IMR-90 (cell line): ENCODE measurements at regions not wholly inside any gene's neighbourhood (a gene's known extent, or its start where the extent isn't known, plus 50 kb on each side); places are given as distances from the start of the nearest gene placed in this dataset.

Experiments used
- ATAC-seq: fragments of 200-7000 bp; cut with Tn5 transposase; 2 replicates; pipeline ENCODE4 v1.9.1; 2020; ENCODE audit warnings: low read depth, mild to moderate bottlenecking, moderate library complexity
- BruUV-seq: library from RNA; stranded (reverse); fragments of 400-500 nt; replicated peaks from 2 replicates; lab custom pipeline; 2021; lab: Mats Ljungman, UMichigan
- CTCF ChIA-PET: fragments of 300-600 bp; formaldehyde crosslinking; extraction: SDS; loops from one replicate; lab custom pipeline; 2021; ENCODE audit warnings: antibody characterized with exemption; lab: Yijun Ruan, JAX
- POLR2A ChIA-PET: fragments of 300-600 bp; sonication (Branson Sonifier 250); formaldehyde crosslinking; loops from one replicate; lab custom pipeline; 2022; ENCODE audit warnings: antibody characterized with exemption; ENCODE audit not compliant: unreplicated experiment; lab: Charles Lee
- DNase-seq: peaks from one replicate; pipeline ENCODE4 v3.0.0; 2013
- H2AFZ ChIP-seq: replicated peaks from 2 replicates; pipeline ENCODE3; 2013; ENCODE audit warnings: low read length, mild to moderate bottlenecking; ENCODE audit not compliant: poor library complexity
- H2AK5ac ChIP-seq: 2 replicates; pipeline ENCODE4 v1.6.1; 2013; ENCODE audit warnings: low read depth, low read length, inconsistent platforms
- H2AK9ac ChIP-seq: replicated peaks from 2 replicates; pipeline ENCODE3; 2013; ENCODE audit warnings: mild to moderate bottlenecking, low read depth, low read length, moderate library complexity; ENCODE audit not compliant: poor library complexity
- H2BK120ac ChIP-seq: 2 replicates; pipeline ENCODE4 v1.6.1; 2013; ENCODE audit warnings: low read depth, low read length, inconsistent platforms
- H2BK15ac ChIP-seq: 3 replicates; pipeline ENCODE4 v1.6.1; 2013; ENCODE audit warnings: low read depth, low read length, inconsistent platforms
- H2BK20ac ChIP-seq: 2 replicates; pipeline ENCODE4 v1.6.1; 2013; ENCODE audit warnings: low read depth, mild to moderate bottlenecking, inconsistent platforms, low read length, moderate library complexity
- H2BK5ac ChIP-seq: 2 replicates; pipeline ENCODE4 v1.6.1; 2013; ENCODE audit warnings: mild to moderate bottlenecking, low read depth, low read length, inconsistent platforms; ENCODE audit not compliant: poor library complexity, severe bottlenecking
- H3K14ac ChIP-seq: replicated peaks from 2 replicates; pipeline ENCODE4 v1.6.1; 2013; ENCODE audit warnings: low read depth, low read length, inconsistent platforms
- H3K18ac ChIP-seq: 2 replicates; pipeline ENCODE4 v1.6.1; 2013; ENCODE audit warnings: low read depth, low read length, control low read depth
- H3K23ac ChIP-seq: 2 replicates; pipeline ENCODE4 v1.6.1; 2013; ENCODE audit warnings: low read depth, low read length, inconsistent platforms
- H3K27ac ChIP-seq: 2 replicates; pipeline ENCODE4 v1.5.1; 2013; ENCODE audit warnings: mild to moderate bottlenecking, control low read depth, low read length; ENCODE audit not compliant: insufficient read depth
- H3K27me3 ChIP-seq: 2 replicates; pipeline ENCODE4 v1.6.1; 2013; ENCODE audit warnings: low read length; ENCODE audit not compliant: control insufficient read depth, insufficient read depth
- H3K36me3 ChIP-seq: 2 replicates; pipeline ENCODE4 v1.6.1; 2013; ENCODE audit warnings: low read length, mixed read lengths; ENCODE audit not compliant: control insufficient read depth, insufficient read depth
- H3K4ac ChIP-seq: 2 replicates; pipeline ENCODE4 v1.6.1; 2013; ENCODE audit warnings: low read depth, low read length, inconsistent platforms
- H3K4me1 ChIP-seq: 2 replicates; pipeline ENCODE4 v1.6.1; 2013; ENCODE audit warnings: low read length, mixed read lengths; ENCODE audit not compliant: control insufficient read depth, insufficient read depth
- H3K4me2 ChIP-seq: 2 replicates; pipeline ENCODE4 v1.6.1; 2013; ENCODE audit warnings: low read depth, mild to moderate bottlenecking, control low read depth, low read length, moderate library complexity
- H3K4me3 ChIP-seq: 2 replicates; pipeline ENCODE4 v1.5.1; 2013; ENCODE audit warnings: low read depth, mild to moderate bottlenecking, control low read depth, low read length, moderate library complexity; ENCODE audit not compliant: insufficient read depth
- H3K56ac ChIP-seq: 2 replicates; pipeline ENCODE4 v1.6.1; 2013; ENCODE audit warnings: low read length, inconsistent platforms; ENCODE audit not compliant: insufficient read depth; ENCODE audit errors: extremely low read depth
- H3K79me1 ChIP-seq, 2 experiments: 2 replicates each; pipeline ENCODE4 v1.6.1; 2013; ENCODE audit warnings: low read length in 2 of 2, inconsistent platforms in 1 of 2, low read depth in 1 of 2
- H3K9ac ChIP-seq: 2 replicates; pipeline ENCODE4 v1.6.1; 2013; ENCODE audit warnings: low read depth, low read length, control low read depth
- H3K9me1 ChIP-seq: 2 replicates; pipeline ENCODE4 v1.6.1; 2013; ENCODE audit warnings: low read length, inconsistent platforms; ENCODE audit not compliant: insufficient read depth
- H3K9me3 ChIP-seq: 2 replicates; pipeline ENCODE4 v1.6.1; 2013; ENCODE audit warnings: low read length; ENCODE audit not compliant: control insufficient read depth, insufficient read depth
- H4K20me1 ChIP-seq: 2 replicates; pipeline ENCODE4 v1.6.1; 2013; ENCODE audit warnings: low read length, inconsistent platforms; ENCODE audit not compliant: insufficient read depth
- H4K5ac ChIP-seq: 2 replicates; pipeline ENCODE4 v1.6.1; 2013; ENCODE audit warnings: mild to moderate bottlenecking, low read depth, low read length, control low read depth
- H4K8ac ChIP-seq, 2 experiments: 2 replicates each; pipeline ENCODE4 v1.6.1; 2013; ENCODE audit warnings: low read depth in 2 of 2, low read length in 2 of 2, control low read depth in 1 of 2, inconsistent platforms in 1 of 2
- H4K91ac ChIP-seq: 2 replicates; pipeline ENCODE4 v1.6.1; 2013; ENCODE audit warnings: low read depth, low read length, inconsistent platforms; ENCODE audit not compliant: insufficient read depth
- BHLHE40 ChIP-seq: fragments of 150-350 bp; IDR thresholded peaks from 2 replicates; pipeline ENCODE4 v1.6.1; 2016; ENCODE audit warnings: mild to moderate bottlenecking, low read depth, low read length
- CEBPB ChIP-seq: IDR thresholded peaks from 2 replicates; pipeline ENCODE4 v1.6.1; 2012; ENCODE audit warnings: low read depth, low read length, improper control_type of control experiment
- CHD1 ChIP-seq: IDR thresholded peaks from 2 replicates; pipeline ENCODE4 v1.6.1; 2012; ENCODE audit warnings: low read depth, low read length, improper control_type of control experiment
- MXI1 ChIP-seq: IDR thresholded peaks from 2 replicates; pipeline ENCODE4 v1.6.1; 2012; ENCODE audit warnings: low read depth, mild to moderate bottlenecking, low read length, moderate library complexity, borderline replicate concordance
- POLR2A ChIP-seq: IDR thresholded peaks from 2 replicates; pipeline ENCODE4 v1.6.1; 2012; ENCODE audit warnings: mild to moderate bottlenecking, low read depth, low read length
- RCOR1 ChIP-seq: IDR thresholded peaks from 2 replicates; pipeline ENCODE4 v1.6.1; 2012; ENCODE audit warnings: mild to moderate bottlenecking, low read length, improper control_type of control experiment; ENCODE audit not compliant: insufficient replicate concordance
- RFX5 ChIP-seq: IDR thresholded peaks from 2 replicates; pipeline ENCODE4 v1.8.0; 2012; ENCODE audit warnings: low read depth, mild to moderate bottlenecking, low read length, moderate library complexity
- SMC3 ChIP-seq: fragments of 150-350 bp; IDR thresholded peaks from 2 replicates; pipeline ENCODE4 v1.6.1; 2016; ENCODE audit warnings: low read depth, mild to moderate bottlenecking, antibody characterized with exemption, low read length, moderate library complexity
- WGBS, 2 experiments: methylation state at CpG; one replicate each; pipeline versions ENCODE4 v1.1.5 to v1.1.7; 2013; ENCODE audit warnings: missing lambda C conversion rate in 2 of 2; ENCODE audit not compliant: insufficient read length in 1 of 2; ENCODE audit errors: extremely low coverage in 2 of 2; 5-methylcytosine and 5-hydroxymethylcytosine counted together
- dilution Hi-C: fragments of 300-500 bp; cut with HindIII; formaldehyde crosslinking; loops from one replicate; pipeline ENCODE4 v1.14.3; 2018; ENCODE audit warnings: low sequenced_read_pairs; ENCODE audit not compliant: unreplicated experiment
- in situ Hi-C: fragments of 300-500 bp; cut with MboI; formaldehyde crosslinking; loops from 3 replicates; pipeline ENCODE4 v1.14.3; 2019; ENCODE audit warnings: low sequenced_read_pairs, inconsistent platforms, mixed read lengths
- intact Hi-C: fragments of 100-400 bp; cut with micrococcal nuclease; formaldehyde crosslinking; loops from 2 replicates; pipeline ENCODE4 v1.10.0; 2022
- TF ChIP-seq, protein P1 (sequence below): fragments of 150-350 bp; IDR thresholded peaks from 2 replicates; pipeline ENCODE4 v1.6.1; 2017; ENCODE audit warnings: mild to moderate bottlenecking, antibody characterized with exemption, low read length, low read depth
- TF ChIP-seq, protein P2 (sequence below): conservative IDR thresholded peaks from 2 replicates; pipeline ENCODE4 v1.5.1; 2012; ENCODE audit warnings: mild to moderate bottlenecking, low read depth, low read length, improper control_type of control experiment
- TF ChIP-seq, protein P3 (sequence below): fragments of 150-350 bp; IDR thresholded peaks from 2 replicates; pipeline ENCODE4 v1.6.1; 2016; ENCODE audit warnings: low read depth, mild to moderate bottlenecking, low read length, moderate library complexity, borderline replicate concordance

DNA sequence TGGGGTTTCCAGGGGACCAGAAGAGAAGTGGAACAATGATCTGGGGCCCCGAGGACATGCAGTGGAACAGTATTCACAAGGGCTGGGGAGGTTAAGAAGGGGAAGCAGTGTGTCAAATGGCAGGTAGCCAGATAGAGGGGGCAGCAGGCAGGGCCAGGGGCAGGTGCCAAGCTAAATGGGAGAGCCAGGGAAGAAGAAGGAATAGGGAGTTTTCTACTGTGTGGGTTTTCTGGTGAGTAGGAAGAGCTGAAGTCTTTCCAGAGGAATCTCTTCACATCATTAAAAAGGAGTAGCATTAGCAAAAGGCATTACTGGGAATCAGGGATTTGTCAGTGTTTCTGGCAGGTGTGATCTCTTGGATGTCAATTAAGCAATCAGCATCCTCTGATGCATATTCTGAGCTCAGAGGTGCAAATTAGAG is 55.8 kb downstream of the IRAG1 start:
- Histone ChIP-seq H2BK120ac (no peak overlapping the region), H2BK5ac (no peak overlapping the region), H3K18ac (no peak overlapping the region), H3K4ac (no peak overlapping the region), H3K9me1 (peaks cover 20% of the 10 kb centered on the region), H4K8ac (no peak overlapping the region), H3K14ac (no peak overlapping the region), H4K91ac (no peak overlapping the region), H2AK9ac (no peak overlapping the region), H3K9ac (no peak overlapping the region), H3K4me2 (no peak overlapping the region), H3K27me3 (no peaks in the 10 kb centered on the region), H3K23ac (no peak overlapping the region), H3K27ac (no peak overlapping the region), H4K20me1 (peaks cover 4% of the 10 kb centered on the region; the same call in 1 of the 2 replicates), H2BK15ac (no peak overlapping the region), H3K36me3 (peaks cover 29% of the 10 kb centered on the region), H2AK5ac (no peak overlapping the region), H3K4me3 (no peak overlapping the region), H3K9me3 (no peaks in the 10 kb centered on the region), H4K5ac (no peak overlapping the region), H2AFZ (no peak overlapping the region), H2BK20ac (no peak overlapping the region), H3K79me1 (peaks cover 19 to 73% of the 10 kb centered on the region in 2 experiments), H3K56ac (no peak overlapping the region), H3K4me1 (peaks cover 14% of the 10 kb centered on the region)
- DNase-seq: no peak
- 92% methylated on average over 1 of the region's 1 CpG; no CpG with 5 or more reads in 1 of the 2 experiments for WGBS, 2 experiments
- dilution Hi-C loops (no loop called here), in situ Hi-C loops (no loop called here), intact Hi-C loops (no loop called here)
- POLR2A ChIA-PET: interaction anchor here (0.6 kb wide), 1 partner anchor 46 kb away, joined by 11 read pairs; no protein-coding TSS in a partner anchor
- ATAC-seq: no peak
- CTCF ChIA-PET: no interaction called here
- BruUV-seq: no TSS peak
- no peak for TF ChIP-seq CEBPB
- TF ChIP-seq POLR2A: no peak
- TF ChIP-seq, protein P1, sequence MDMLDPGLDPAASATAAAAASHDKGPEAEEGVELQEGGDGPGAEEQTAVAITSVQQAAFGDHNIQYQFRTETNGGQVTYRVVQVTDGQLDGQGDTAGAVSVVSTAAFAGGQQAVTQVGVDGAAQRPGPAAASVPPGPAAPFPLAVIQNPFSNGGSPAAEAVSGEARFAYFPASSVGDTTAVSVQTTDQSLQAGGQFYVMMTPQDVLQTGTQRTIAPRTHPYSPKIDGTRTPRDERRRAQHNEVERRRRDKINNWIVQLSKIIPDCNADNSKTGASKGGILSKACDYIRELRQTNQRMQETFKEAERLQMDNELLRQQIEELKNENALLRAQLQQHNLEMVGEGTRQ: no peak
- TF ChIP-seq CHD1: no peak
- no peak for TF ChIP-seq BHLHE40
- no peak for TF ChIP-seq RCOR1
- TF ChIP-seq, protein P2, sequence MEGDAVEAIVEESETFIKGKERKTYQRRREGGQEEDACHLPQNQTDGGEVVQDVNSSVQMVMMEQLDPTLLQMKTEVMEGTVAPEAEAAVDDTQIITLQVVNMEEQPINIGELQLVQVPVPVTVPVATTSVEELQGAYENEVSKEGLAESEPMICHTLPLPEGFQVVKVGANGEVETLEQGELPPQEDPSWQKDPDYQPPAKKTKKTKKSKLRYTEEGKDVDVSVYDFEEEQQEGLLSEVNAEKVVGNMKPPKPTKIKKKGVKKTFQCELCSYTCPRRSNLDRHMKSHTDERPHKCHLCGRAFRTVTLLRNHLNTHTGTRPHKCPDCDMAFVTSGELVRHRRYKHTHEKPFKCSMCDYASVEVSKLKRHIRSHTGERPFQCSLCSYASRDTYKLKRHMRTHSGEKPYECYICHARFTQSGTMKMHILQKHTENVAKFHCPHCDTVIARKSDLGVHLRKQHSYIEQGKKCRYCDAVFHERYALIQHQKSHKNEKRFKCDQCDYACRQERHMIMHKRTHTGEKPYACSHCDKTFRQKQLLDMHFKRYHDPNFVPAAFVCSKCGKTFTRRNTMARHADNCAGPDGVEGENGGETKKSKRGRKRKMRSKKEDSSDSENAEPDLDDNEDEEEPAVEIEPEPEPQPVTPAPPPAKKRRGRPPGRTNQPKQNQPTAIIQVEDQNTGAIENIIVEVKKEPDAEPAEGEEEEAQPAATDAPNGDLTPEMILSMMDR: no peak
- TF ChIP-seq RFX5: no peak
- no peak for TF ChIP-seq MXI1
- no peak for TF ChIP-seq SMC3
- TF ChIP-seq, protein P3, sequence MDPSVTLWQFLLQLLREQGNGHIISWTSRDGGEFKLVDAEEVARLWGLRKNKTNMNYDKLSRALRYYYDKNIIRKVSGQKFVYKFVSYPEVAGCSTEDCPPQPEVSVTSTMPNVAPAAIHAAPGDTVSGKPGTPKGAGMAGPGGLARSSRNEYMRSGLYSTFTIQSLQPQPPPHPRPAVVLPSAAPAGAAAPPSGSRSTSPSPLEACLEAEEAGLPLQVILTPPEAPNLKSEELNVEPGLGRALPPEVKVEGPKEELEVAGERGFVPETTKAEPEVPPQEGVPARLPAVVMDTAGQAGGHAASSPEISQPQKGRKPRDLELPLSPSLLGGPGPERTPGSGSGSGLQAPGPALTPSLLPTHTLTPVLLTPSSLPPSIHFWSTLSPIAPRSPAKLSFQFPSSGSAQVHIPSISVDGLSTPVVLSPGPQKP: no peak
